H1 (cell line): ENCODE measurements at regions not wholly inside any gene's neighbourhood (a gene's known extent, or its start where the extent isn't known, plus 50 kb on each side); places are given as distances from the start of the nearest gene placed in this dataset.
"Not testable (repeated sequence)": the region's sequence is repeated elsewhere in the genome, so short reads cannot be mapped to it uniquely, and the experiment has no call there.

ENCODE experiments used
- CBX8 ChIP-seq: fragments of 300-800, 300-1000 bp; sonication (generic); IDR thresholded peaks from 2 replicates; pipeline ENCODE4 v1.7.1; 2016; ENCODE audit warnings: low read depth, low read length, borderline replicate concordance
- EGR1 ChIP-seq: IDR thresholded peaks from 2 replicates; pipeline ENCODE4 v1.6.1; 2011; ENCODE audit warnings: low read depth, low read length, borderline replicate concordance
- EZH2 ChIP-seq: fragments of 200-600 bp; sonication (generic); IDR thresholded peaks from 2 replicates; pipeline ENCODE4 v1.7.1; 2012; ENCODE audit warnings: low read depth, mild to moderate bottlenecking, moderate library complexity, low read length, inconsistent platforms; ENCODE audit not compliant: severe bottlenecking
- JUN ChIP-seq: IDR thresholded peaks from 2 replicates; pipeline ENCODE4 v1.6.1; 2011; ENCODE audit warnings: low read depth, mild to moderate bottlenecking, improper control_type of control experiment, low read length
- JUND ChIP-seq: IDR thresholded peaks from 2 replicates; pipeline ENCODE4 v1.6.1; 2011; ENCODE audit warnings: mild to moderate bottlenecking, improper control_type of control experiment, low read length
- NRF1 ChIP-seq: IDR thresholded peaks from 2 replicates; pipeline ENCODE4 v1.6.1; 2011; ENCODE audit warnings: mild to moderate bottlenecking, low read depth, low read length, improper control_type of control experiment
- POLR2A ChIP-seq, 2 experiments: IDR thresholded peaks; 1 replicate in 1 of 2; 2 replicates in 1 of 2; pipeline ENCODE4 v1.6.1; 2011; ENCODE audit warnings: low read depth in 2 of 2, low read length in 2 of 2, mild to moderate bottlenecking in 2 of 2; ENCODE audit errors: control extremely low read depth in 1 of 2
- POLR2AphosphoS5 ChIP-seq: IDR thresholded peaks from 2 replicates; pipeline ENCODE4 v1.6.1; 2011; ENCODE audit warnings: low read depth, low read length
- SP1 ChIP-seq: IDR thresholded peaks from 2 replicates; pipeline ENCODE4 v1.6.1; 2011; ENCODE audit warnings: low read depth, low read length
- ZNF274 ChIP-seq: IDR thresholded peaks from 2 replicates; pipeline ENCODE4 v1.7.0; 2012; ENCODE audit warnings: low read length, borderline replicate concordance; ENCODE audit errors: extremely low read depth
- TF ChIP-seq, protein P1 (sequence below), 3 experiments: IDR thresholded peaks; 1 replicate in 2 of 3; 2 replicates in 1 of 3; pipeline versions ENCODE4 v1.5.1 to v1.6.1; 2011; ENCODE audit warnings: low read length in 3 of 3, mild to moderate bottlenecking in 3 of 3, inconsistent platforms in 2 of 3, low read depth in 1 of 3, moderate library complexity in 1 of 3; ENCODE audit not compliant: insufficient read depth in 1 of 3; ENCODE audit errors: control extremely low read depth in 1 of 3

GRCh38 chr9:67708109-67708508 is 150.6 kb upstream of the ANKRD20A1 start:
- TF ChIP-seq, protein P1, sequence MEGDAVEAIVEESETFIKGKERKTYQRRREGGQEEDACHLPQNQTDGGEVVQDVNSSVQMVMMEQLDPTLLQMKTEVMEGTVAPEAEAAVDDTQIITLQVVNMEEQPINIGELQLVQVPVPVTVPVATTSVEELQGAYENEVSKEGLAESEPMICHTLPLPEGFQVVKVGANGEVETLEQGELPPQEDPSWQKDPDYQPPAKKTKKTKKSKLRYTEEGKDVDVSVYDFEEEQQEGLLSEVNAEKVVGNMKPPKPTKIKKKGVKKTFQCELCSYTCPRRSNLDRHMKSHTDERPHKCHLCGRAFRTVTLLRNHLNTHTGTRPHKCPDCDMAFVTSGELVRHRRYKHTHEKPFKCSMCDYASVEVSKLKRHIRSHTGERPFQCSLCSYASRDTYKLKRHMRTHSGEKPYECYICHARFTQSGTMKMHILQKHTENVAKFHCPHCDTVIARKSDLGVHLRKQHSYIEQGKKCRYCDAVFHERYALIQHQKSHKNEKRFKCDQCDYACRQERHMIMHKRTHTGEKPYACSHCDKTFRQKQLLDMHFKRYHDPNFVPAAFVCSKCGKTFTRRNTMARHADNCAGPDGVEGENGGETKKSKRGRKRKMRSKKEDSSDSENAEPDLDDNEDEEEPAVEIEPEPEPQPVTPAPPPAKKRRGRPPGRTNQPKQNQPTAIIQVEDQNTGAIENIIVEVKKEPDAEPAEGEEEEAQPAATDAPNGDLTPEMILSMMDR (IDR thresholded peaks at IDR 0.05; ENCODE audit: control extremely low read depth in 1 of 3, insufficient read depth in 1 of 3, low read depth in 1 of 3, low read length in 3 of 3) = not testable (repeated sequence)
- TF ChIP-seq POLR2AphosphoS5; EZH2; POLR2A (IDR thresholded peaks at IDR 0.05; ENCODE audit: control extremely low read depth in 1 of 2, low read depth in 2 of 2, low read length in 2 of 2); JUND; CBX8; JUN; EGR1; ZNF274; NRF1; SP1: not testable (repeated sequence)
